NCI-H226 (cell line): ENCODE measurements at regions not wholly inside any gene's neighbourhood (a gene's known extent, or its start where the extent isn't known, plus 50 kb on each side); places are given as distances from the start of the nearest gene placed in this dataset.

ENCODE experiments used
- DNase-seq: peaks from one replicate; pipeline ENCODE4 v3.0.0-alpha.2; 2015

GRCh38 chr3:72219752-72220151 lies 434.8 kb upstream of the PROK2 start:
- no peak for DNase-seq

GRCh38 chr3:72217570-72217969 lies 432.6 kb upstream of the PROK2 start:
- DNase-seq: no peak

- no peak for DNase-seq
Measured at GRCh38 chr3:72214066-72214951, 429.4 kb upstream of the PROK2 start.

DNA sequence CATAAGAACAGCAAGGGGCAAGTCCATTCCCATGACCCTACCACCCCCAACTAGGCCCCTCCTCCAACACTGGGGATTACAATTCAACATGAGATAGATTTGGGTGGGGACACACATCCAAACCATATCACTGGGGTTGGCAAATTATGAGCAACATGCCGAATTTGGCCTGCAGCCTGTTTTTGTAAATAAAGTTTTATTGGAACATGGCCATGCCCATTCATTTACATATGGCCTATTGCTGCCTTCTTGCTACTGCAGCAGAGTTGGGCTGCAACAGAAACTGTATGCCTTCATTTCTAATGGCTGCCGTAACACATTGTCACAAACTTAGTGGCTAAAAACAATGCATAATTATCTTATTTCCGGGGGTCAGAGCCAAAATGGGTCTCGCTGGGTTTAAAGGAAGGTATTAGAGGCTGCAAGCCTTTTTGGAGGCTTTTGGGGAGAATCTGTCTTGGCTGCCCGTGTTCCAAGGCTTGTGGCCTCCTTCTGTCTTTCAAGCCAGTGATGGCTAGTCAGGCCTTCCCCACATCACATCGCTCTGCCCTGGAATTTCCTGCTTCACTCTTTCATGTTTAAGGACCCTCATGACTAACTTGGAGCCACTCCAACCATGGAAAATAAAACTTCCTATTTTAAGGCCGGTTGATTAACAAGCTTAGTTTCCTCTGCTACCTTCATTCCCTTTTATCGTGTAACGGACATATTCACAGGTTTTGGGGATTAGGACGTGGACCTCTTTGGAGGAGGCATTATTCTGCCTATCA lies 428.5 kb upstream of the PROK2 start:
- DNase-seq: no peak

- DNase-seq: no peak
Measured at GRCh38 chr3:72212396-72212795, 427.4 kb upstream of the PROK2 start.

DNA sequence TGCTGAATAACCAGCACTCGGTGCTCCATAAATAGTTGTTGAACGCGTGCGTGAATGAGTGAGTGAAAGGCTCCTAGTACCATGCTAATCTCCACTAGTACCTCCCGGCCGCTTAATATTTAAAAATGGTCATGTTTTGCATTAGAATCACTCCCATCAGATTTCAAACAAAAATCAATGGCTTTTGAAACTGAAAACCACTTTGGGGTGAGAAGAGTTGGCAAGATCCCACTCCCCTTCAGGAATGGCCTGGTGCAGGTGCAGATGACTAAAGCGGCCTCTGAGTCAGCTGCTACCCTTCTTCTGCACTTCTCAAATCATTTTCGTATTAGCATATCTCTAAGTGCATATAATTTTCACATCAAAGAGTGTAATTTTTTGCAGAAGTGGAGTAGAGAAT lies 425.3 kb upstream of the PROK2 start:
- no peak for DNase-seq

DNA sequence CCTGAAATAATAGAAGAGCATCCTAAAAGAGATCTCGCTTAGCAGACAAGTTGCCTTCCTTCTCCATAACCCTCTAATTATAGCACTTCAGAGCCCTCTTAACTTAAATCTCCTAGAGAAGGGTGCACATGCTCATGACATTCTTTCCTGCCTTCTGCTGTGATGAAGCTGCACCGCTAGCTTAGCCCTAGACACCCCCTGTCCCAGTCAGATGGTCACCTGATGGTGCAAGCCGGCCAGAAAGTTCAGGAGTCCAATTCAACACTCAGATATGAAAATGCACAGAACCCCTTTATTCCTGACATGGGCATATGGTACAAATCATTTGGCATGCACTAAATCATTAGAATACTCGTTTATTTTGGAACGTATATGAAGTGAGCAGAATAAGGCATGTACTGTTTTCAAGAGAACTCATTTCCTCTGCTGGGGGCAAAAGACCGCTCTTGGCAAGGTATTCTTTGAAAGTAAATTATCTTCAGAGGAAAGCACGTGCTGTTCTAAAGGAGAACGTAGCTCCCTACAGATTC lies 420.4 kb upstream of the PROK2 start:
- no peak for DNase-seq

DNA sequence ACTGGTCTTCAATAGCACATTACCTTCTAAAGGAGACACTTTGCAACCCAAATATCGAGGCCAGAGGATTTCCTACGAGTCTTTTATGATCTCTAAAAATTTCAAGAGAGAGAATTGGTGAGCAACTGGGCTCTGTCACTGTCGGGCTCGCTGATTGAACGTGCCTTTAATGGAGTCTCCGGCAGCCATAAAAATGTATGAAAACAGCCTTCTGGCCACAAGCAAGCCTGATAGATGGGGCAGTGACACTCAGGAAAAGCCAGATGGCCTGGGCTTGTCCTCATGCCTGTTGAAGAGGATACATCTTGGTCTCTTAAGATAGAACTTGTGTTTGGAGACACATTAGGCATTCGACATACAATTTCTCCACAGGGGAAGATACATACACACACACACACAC lies 419.5 kb upstream of the PROK2 start:
- DNase-seq: no peak

DNA sequence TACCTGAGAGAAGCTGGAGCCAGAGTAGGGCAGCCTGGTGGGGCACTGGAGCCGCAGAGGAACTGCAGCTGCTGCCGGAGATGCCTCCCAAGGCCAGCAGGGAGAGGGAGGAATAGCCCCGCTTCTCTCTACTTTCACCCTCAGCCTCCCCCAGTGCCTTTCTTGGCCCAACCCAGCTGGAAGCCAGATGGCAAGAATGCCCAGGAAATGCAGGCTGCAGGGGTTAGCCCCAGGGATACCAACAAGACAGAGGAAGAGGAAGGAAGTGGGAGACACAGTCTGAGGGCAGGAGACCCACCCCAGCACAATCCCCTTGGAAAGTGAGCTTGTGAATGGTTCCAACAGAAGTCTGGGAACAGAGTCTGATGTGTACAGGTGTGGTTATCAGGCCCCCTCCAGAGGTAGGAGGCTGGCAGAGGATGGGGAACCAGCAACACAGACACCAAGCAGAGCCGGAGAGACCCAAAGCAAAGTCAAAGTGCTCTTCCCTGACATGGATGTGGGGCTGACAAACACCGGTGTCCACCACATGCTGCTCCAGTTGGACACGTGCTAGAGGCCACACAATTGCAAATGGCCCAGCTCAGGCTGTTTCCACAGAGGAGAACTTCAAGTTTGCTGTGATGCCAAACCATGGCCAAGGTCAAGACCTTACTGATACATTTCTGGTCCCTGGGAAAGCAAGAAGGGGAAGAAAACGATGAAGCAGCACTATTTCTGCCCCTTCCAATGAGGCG lies 418.8 kb upstream of the PROK2 start:
- no peak for DNase-seq

- no peak for DNase-seq
Measured at GRCh38 chr3:72203105-72203504, 418.2 kb upstream of the PROK2 start.

DNA sequence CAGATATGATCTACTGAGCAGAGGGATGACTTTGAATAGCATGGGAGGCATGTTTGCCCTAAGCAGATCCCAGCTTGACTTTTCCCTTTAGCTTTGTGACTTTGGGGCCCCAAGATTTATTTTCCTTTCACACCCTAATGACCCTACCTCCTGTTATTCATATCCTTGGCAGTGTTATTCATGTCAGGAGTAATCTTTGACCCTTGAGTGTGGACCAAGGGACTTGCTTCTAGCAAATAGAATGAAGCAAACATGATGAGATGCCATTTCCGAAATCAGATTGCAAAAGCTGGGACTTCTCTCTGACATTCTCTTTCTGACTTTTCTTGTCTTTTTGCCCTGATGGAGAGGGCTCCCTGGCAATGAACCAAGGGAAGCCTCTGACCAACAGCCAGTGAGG lies 415.4 kb upstream of the PROK2 start:
- no peak for DNase-seq

- no peak for DNase-seq
Measured at GRCh38 chr3:72199530-72199929, 414.6 kb upstream of the PROK2 start.

DNA sequence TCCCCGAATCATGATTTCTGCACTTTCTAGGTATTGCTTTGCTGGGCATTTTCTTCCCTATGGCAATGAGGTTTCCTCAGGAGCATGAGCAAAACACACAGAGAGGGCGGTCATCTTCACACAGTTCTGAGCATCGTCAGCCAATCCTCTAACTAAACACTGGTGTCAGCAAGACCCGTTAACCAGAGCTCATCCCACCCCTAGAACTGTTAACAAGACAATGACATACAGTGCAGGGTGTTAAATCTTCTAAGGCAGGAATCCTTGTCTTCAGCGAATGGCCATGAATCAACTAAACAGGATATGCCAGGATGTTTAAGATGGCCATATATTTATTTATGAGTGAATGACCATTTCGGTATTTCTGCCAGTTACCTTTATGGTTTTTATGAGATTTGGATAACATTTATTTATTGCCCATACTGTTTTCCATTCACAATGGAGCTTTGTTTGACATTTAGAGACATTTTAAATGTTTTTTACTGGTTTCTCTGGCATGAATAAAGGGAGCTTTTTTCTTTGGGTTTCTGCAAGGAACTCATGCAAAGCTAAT lies 411.5 kb upstream of the PROK2 start:
- DNase-seq: no peak

DNA sequence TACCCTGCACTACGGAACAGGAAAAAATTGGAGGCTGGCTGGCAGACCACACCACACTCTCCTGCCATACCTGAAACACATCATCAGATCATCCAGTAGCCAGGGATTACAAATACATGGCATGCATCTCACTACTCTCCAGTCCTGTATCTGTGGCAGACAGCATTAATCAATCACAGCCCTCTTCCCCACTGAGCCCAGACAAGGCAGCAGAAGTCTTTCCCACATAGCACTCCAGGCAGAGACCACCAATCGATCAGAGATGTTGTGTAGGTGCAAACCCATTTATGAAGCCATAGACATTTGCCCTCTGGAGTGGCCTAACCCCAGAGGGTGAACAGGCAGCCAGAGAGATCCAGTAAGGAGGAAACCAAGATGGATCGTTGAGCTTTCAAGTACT lies 410.9 kb upstream of the PROK2 start:
- DNase-seq: no peak

GRCh38 chr3:72194458-72194857 lies 409.5 kb upstream of the PROK2 start:
- DNase-seq: no peak

DNA sequence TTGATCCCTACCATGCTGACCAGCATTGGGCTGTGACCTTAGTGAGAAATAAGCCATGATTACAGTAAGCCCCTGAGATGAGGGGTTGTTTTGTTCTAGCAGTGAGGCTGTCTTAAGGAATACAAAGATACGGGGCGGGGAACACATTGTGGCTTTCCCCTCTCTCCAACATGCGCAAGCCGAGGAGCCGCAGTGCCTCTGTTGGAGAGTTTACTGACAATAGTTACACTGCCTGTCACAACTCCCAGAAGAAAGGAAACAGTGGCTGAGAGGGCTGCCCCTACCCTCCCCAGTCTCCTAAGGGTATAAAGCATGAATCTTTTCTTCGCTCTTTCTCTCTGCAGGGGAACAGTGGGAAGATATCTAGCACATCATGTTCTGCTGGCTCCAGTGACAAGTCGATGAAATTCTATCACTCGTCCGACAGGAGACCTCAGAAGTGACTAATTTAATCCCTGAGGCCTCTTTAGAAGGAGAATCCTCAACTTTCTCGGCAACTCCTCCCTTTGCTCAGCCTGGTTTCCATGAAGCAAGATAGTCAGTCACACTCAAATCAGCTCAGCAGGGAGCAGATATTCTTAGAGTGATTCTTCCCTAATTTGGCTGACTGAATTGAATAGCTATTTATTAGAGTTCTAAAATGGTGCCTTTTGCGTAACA lies 409.0 kb upstream of the PROK2 start:
- no peak for DNase-seq

GRCh38 chr3:72192572-72192971 lies 407.6 kb upstream of the PROK2 start:
- no peak for DNase-seq

DNA sequence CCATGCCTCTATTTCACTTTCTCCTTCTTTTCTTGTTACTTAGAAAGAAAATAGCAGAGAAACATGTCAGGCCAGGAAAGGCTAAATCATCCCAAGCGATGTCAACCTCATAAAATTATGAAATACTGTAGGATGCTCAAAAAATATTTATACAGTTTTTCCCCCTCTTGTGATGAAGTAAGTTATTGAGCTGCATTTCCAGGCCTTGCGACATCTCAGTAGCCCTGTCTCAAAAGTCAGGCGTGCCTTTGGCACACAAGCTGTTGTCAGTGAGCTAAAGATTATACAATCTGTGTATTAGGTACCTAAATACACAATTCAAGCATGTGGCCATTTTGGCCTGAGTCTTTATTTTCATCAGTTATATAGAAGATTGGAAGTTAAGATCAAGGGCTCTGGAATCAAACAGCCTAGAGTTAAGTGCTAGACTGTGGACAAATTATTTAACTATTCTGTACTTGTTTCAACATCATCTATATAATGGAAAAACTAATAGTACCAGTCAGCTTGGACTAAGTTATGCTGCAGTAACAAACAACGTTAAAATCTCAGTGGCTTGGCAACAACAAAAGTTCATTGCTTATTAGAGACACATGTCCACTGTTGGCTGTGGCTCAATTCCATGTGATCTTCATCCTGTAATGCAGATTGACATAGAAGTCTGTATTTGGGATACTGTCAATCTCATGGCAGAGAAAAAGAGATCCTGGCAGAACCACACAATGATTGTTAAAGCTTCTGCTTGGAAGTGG lies 406.4 kb upstream of the PROK2 start:
- no peak for DNase-seq

- DNase-seq: no peak
Measured at GRCh38 chr3:72190050-72190449, 405.1 kb upstream of the PROK2 start.

- DNase-seq: no peak
Measured at GRCh38 chr3:72189339-72189738, 404.4 kb upstream of the PROK2 start.

GRCh38 chr3:72188536-72188935 lies 403.6 kb upstream of the PROK2 start:
- no peak for DNase-seq

- DNase-seq: no peak
Measured at GRCh38 chr3:72187131-72187530, 402.2 kb upstream of the PROK2 start.
